Smooth muscle cell (in vitro differentiated cells): ENCODE measurements at regions not wholly inside any gene's neighbourhood (a gene's known extent, or its start where the extent isn't known, plus 50 kb on each side); places are given as distances from the start of the nearest gene placed in this dataset.

ENCODE experiments used
- DNase-seq: peaks from one replicate; lab custom pipeline; 2025; ENCODE audit not compliant: unreplicated experiment; lab: John Stamatoyannopoulos, UW
- H2AFZ ChIP-seq: fragments of 200-600 bp; sonication (generic); 2 replicates; pipeline ENCODE4 v1.6.0; 2016; ENCODE audit warnings: antibody characterized with exemption, low read depth, mild to moderate bottlenecking
- H3F3A ChIP-seq: fragments of 200-600 bp; sonication (generic); 2 replicates; pipeline ENCODE4 v1.6.0; 2017; ENCODE audit warnings: antibody characterized with exemption, low read depth
- H3K27ac ChIP-seq: fragments of 200-600 bp; sonication (generic); 2 replicates; pipeline ENCODE4 v1.5.1; 2016; ENCODE audit warnings: low read depth, mild to moderate bottlenecking
- H3K27me3 ChIP-seq: fragments of 200-600 bp; sonication (generic); 2 replicates; pipeline ENCODE4 v1.6.1; 2016; ENCODE audit warnings: low read depth, mild to moderate bottlenecking
- H3K36me3 ChIP-seq: fragments of 200-600 bp; sonication (generic); 2 replicates; pipeline ENCODE4 v1.5.1; 2016; ENCODE audit warnings: low read depth
- H3K4me1 ChIP-seq: fragments of 200-600 bp; sonication (generic); 2 replicates; pipeline ENCODE4 v1.5.1; 2016; ENCODE audit warnings: low read depth
- H3K4me2 ChIP-seq: fragments of 200-600 bp; sonication (generic); 2 replicates; pipeline ENCODE4 v1.6.0; 2016; ENCODE audit warnings: mild to moderate bottlenecking
- H3K4me3 ChIP-seq: fragments of 200-600 bp; sonication (generic); 2 replicates; pipeline ENCODE4 v1.5.1; 2016; ENCODE audit warnings: mild to moderate bottlenecking
- H3K79me2 ChIP-seq: fragments of 200-600 bp; sonication (generic); 2 replicates; pipeline ENCODE4 v1.6.0; 2016; ENCODE audit warnings: low read depth, mild to moderate bottlenecking
- H3K9ac ChIP-seq: fragments of 200-600 bp; sonication (generic); 2 replicates; pipeline ENCODE4 v1.6.0; 2016; ENCODE audit warnings: low read depth
- H3K9me3 ChIP-seq: fragments of 200-600 bp; sonication (generic); replicated peaks from 2 replicates; pipeline ENCODE4 v1.5.1; 2016; ENCODE audit warnings: low read depth
- H4K20me1 ChIP-seq: fragments of 200-600 bp; sonication (generic); 2 replicates; pipeline ENCODE4 v1.6.0; 2016; ENCODE audit warnings: low read depth
- CTCF ChIP-seq: fragments of 200-600 bp; sonication (generic); IDR thresholded peaks from 2 replicates; pipeline ENCODE4 v1.5.1; 2017; ENCODE audit warnings: borderline replicate concordance, mild to moderate bottlenecking, antibody characterized with exemption; ENCODE audit not compliant: insufficient read depth, poor library complexity, severe bottlenecking
- WGBS: methylation state at CpG from one replicate; pipeline ENCODE4 v1.1.7; 2016; ENCODE audit warnings: low lambda C conversion rate; 5-methylcytosine and 5-hydroxymethylcytosine counted together

- peak overlapping the region; percentile 72 for H3K4me2 ChIP-seq
These were observed 361.7 kb upstream of the ACVR2A start for GRCh38 chr2:147482916-147483669.

GRCh38 chr2:147482111-147482895 is 362.5 kb upstream of the ACVR2A start:
- DNase-seq: no peak
- no peaks in the 10 kb centered on the region for H3K79me2 ChIP-seq
- H3F3A ChIP-seq: peaks cover 8% of the 10 kb centered on the region
- H2AFZ ChIP-seq: no peak overlapping the region
- H4K20me1 ChIP-seq: no peaks in the 10 kb centered on the region
- H3K36me3 ChIP-seq: no peaks in the 10 kb centered on the region
- H3K27me3 ChIP-seq: no peaks in the 10 kb centered on the region
- H3K9ac ChIP-seq: no peak overlapping the region
- H3K4me2 ChIP-seq: peak overlapping the region; percentile 72
- peak overlapping the region; percentile 54 for H3K27ac ChIP-seq
- H3K4me1 ChIP-seq: peaks cover 12% of the 10 kb centered on the region
- 26% methylated on average over 6 of the region's 6 CpGs for WGBS
- no peaks in the 10 kb centered on the region for H3K9me3 ChIP-seq
- no peak for TF ChIP-seq CTCF
- H3K4me3 ChIP-seq: no peak overlapping the region

More at GRCh38 chr2:147482916-147483669, 361.7 kb upstream of the ACVR2A start:
- no peak overlapping the region for H2AFZ ChIP-seq
- TF ChIP-seq CTCF: no peak
- peaks cover 4% of the 10 kb centered on the region for H3K27me3 ChIP-seq
- H3F3A ChIP-seq: peaks cover 8% of the 10 kb centered on the region
- peaks cover 17% of the 10 kb centered on the region for H3K4me1 ChIP-seq
- 16% methylated on average over 3 of the region's 3 CpGs for WGBS
- DNase-seq: no peak
- no peaks in the 10 kb centered on the region for H4K20me1 ChIP-seq
- no peak overlapping the region for H3K4me3 ChIP-seq
- no peaks in the 10 kb centered on the region for H3K9me3 ChIP-seq
- H3K79me2 ChIP-seq: no peaks in the 10 kb centered on the region
- H3K27ac ChIP-seq: peak overlapping the region; percentile 54
- no peaks in the 10 kb centered on the region for H3K36me3 ChIP-seq
- H3K9ac ChIP-seq: no peak overlapping the region

- WGBS: 91% methylated on average over 4 of the region's 4 CpGs
- DNase-seq: no peak
- Histone ChIP-seq H3F3A (peaks cover 8% of the 10 kb centered on the region), H3K9ac (no peak overlapping the region), H2AFZ (no peak overlapping the region), H3K79me2 (no peaks in the 10 kb centered on the region), H3K27me3 (no peaks in the 10 kb centered on the region), H4K20me1 (no peaks in the 10 kb centered on the region), H3K4me2 (no peak overlapping the region), H3K4me1 (peaks cover 11% of the 10 kb centered on the region), H3K9me3 (no peaks in the 10 kb centered on the region), H3K36me3 (no peaks in the 10 kb centered on the region), H3K4me3 (no peak overlapping the region), H3K27ac (no peak overlapping the region)
- TF ChIP-seq CTCF: no peak
These were observed 365.5 kb upstream of the ACVR2A start for GRCh38 chr2:147479358-147479757.
